GM23338 (cell line): ENCODE measurements at regions not wholly inside any gene's neighbourhood (a gene's known extent, or its start where the extent isn't known, plus 50 kb on each side); places are given as distances from the start of the nearest gene placed in this dataset.

Experiments used
- EZH2 ChIP-seq: fragments of 200-600 bp; sonication (generic); IDR thresholded peaks from one replicate; pipeline ENCODE4 v1.8.0; 2017; ENCODE audit warnings: antibody characterized with exemption, mild to moderate bottlenecking, low read depth; ENCODE audit not compliant: unreplicated experiment
- EZH2phosphoT487 ChIP-seq: fragments of 200-600 bp; sonication (generic); IDR thresholded peaks from one replicate; pipeline ENCODE4 v1.8.1; 2018; ENCODE audit warnings: antibody characterized with exemption; ENCODE audit not compliant: unreplicated experiment
- JUNB ChIP-seq: IDR thresholded peaks from one replicate; pipeline ENCODE4 v1.6.1; 2016; ENCODE audit warnings: antibody characterized with exemption; ENCODE audit not compliant: unreplicated experiment
- TF ChIP-seq, protein P1 (sequence below), 2 experiments: fragments of 200-600 bp in 1 of 2; sonication (generic) in 1 of 2; conservative IDR thresholded peaks; 2 replicates each; pipeline versions ENCODE4 v1.5.1 to v1.6.1; 2016 to 2017; ENCODE audit warnings: antibody characterized with exemption in 2 of 2, low read depth in 2 of 2, mild to moderate bottlenecking in 2 of 2, moderate library complexity in 1 of 2
- TF ChIP-seq, protein P2 (sequence below): IDR thresholded peaks from one replicate; pipeline ENCODE4 v1.6.1; 2018; ENCODE audit warnings: antibody characterized with exemption; ENCODE audit not compliant: unreplicated experiment
- TF ChIP-seq, protein P3 (sequence below): IDR thresholded peaks from 2 replicates; pipeline ENCODE4 v1.6.1; 2016; ENCODE audit warnings: antibody characterized with exemption

DNA sequence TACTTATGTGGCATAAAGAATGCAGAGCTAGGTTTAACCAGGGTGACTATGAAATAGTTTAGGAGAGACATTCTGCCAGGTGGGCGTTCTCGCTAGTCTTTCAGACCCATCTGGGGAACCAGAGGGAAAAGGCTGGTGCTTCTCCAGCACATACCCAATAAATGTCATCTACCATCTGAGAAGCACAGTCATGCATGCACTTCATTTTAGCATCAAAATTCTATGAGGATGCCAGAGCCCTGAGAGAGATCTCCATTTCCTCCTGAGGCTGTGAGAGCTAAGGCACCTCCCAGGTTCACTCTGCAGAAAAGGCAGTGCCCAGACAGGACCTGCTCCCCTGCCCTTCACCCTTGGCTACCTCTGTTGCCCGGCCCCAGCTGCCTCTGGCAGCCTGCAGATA is 196.2 kb upstream of the PRNP start:
- TF ChIP-seq EZH2phosphoT487: no peak
- no peak for TF ChIP-seq EZH2
- no peak for TF ChIP-seq JUNB
- TF ChIP-seq, protein P1, sequence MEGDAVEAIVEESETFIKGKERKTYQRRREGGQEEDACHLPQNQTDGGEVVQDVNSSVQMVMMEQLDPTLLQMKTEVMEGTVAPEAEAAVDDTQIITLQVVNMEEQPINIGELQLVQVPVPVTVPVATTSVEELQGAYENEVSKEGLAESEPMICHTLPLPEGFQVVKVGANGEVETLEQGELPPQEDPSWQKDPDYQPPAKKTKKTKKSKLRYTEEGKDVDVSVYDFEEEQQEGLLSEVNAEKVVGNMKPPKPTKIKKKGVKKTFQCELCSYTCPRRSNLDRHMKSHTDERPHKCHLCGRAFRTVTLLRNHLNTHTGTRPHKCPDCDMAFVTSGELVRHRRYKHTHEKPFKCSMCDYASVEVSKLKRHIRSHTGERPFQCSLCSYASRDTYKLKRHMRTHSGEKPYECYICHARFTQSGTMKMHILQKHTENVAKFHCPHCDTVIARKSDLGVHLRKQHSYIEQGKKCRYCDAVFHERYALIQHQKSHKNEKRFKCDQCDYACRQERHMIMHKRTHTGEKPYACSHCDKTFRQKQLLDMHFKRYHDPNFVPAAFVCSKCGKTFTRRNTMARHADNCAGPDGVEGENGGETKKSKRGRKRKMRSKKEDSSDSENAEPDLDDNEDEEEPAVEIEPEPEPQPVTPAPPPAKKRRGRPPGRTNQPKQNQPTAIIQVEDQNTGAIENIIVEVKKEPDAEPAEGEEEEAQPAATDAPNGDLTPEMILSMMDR (conservative IDR thresholded peaks at IDR 0.05; ENCODE audit: low read depth in 2 of 2): no peak
- TF ChIP-seq, protein P2, sequence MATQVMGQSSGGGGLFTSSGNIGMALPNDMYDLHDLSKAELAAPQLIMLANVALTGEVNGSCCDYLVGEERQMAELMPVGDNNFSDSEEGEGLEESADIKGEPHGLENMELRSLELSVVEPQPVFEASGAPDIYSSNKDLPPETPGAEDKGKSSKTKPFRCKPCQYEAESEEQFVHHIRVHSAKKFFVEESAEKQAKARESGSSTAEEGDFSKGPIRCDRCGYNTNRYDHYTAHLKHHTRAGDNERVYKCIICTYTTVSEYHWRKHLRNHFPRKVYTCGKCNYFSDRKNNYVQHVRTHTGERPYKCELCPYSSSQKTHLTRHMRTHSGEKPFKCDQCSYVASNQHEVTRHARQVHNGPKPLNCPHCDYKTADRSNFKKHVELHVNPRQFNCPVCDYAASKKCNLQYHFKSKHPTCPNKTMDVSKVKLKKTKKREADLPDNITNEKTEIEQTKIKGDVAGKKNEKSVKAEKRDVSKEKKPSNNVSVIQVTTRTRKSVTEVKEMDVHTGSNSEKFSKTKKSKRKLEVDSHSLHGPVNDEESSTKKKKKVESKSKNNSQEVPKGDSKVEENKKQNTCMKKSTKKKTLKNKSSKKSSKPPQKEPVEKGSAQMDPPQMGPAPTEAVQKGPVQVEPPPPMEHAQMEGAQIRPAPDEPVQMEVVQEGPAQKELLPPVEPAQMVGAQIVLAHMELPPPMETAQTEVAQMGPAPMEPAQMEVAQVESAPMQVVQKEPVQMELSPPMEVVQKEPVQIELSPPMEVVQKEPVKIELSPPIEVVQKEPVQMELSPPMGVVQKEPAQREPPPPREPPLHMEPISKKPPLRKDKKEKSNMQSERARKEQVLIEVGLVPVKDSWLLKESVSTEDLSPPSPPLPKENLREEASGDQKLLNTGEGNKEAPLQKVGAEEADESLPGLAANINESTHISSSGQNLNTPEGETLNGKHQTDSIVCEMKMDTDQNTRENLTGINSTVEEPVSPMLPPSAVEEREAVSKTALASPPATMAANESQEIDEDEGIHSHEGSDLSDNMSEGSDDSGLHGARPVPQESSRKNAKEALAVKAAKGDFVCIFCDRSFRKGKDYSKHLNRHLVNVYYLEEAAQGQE: no peak
- TF ChIP-seq, protein P3, sequence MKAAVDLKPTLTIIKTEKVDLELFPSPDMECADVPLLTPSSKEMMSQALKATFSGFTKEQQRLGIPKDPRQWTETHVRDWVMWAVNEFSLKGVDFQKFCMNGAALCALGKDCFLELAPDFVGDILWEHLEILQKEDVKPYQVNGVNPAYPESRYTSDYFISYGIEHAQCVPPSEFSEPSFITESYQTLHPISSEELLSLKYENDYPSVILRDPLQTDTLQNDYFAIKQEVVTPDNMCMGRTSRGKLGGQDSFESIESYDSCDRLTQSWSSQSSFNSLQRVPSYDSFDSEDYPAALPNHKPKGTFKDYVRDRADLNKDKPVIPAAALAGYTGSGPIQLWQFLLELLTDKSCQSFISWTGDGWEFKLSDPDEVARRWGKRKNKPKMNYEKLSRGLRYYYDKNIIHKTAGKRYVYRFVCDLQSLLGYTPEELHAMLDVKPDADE: no peak
